Duodenal mucosa (tissue), 2 donors: ENCODE measurements at regions not wholly inside any gene's neighbourhood (a gene's known extent, or its start where the extent isn't known, plus 50 kb on each side); places are given as distances from the start of the nearest gene placed in this dataset.

ENCODE experiments used
- H3K27ac ChIP-seq: one replicate; pipeline ENCODE4 v1.7.0; 2013; ENCODE audit warnings: low read depth, low read length
- H3K27me3 ChIP-seq, 2 donors: one replicate each; pipeline ENCODE4 v1.7.0; 2013; ENCODE audit warnings: low read length in 2 of 2, control low read depth in 1 of 2; ENCODE audit not compliant: insufficient read depth in 2 of 2, control insufficient read depth in 1 of 2
- H3K36me3 ChIP-seq, 2 donors: one replicate each; pipeline ENCODE4 v1.7.0; 2013; ENCODE audit warnings: low read length in 2 of 2, control low read depth in 1 of 2; ENCODE audit not compliant: insufficient read depth in 2 of 2, control insufficient read depth in 1 of 2
- H3K4me1 ChIP-seq, 2 donors: one replicate each; pipeline ENCODE4 v1.7.0; 2013; ENCODE audit warnings: low read length in 2 of 2, control low read depth in 1 of 2; ENCODE audit not compliant: insufficient read depth in 2 of 2, control insufficient read depth in 1 of 2
- H3K4me3 ChIP-seq, 2 donors: one replicate each; pipeline ENCODE4 v1.7.0; 2013; ENCODE audit warnings: low read length in 2 of 2, low read depth in 1 of 2
- H3K9ac ChIP-seq, 2 donors: one replicate each; pipeline ENCODE4 v1.7.0; 2013; ENCODE audit warnings: low read length in 2 of 2, low read depth in 1 of 2
- H3K9me3 ChIP-seq, 2 donors: one replicate each; pipeline ENCODE4 v1.7.0; 2013; ENCODE audit warnings: low read length in 2 of 2, control low read depth in 1 of 2; ENCODE audit not compliant: control insufficient read depth in 1 of 2

DNA sequence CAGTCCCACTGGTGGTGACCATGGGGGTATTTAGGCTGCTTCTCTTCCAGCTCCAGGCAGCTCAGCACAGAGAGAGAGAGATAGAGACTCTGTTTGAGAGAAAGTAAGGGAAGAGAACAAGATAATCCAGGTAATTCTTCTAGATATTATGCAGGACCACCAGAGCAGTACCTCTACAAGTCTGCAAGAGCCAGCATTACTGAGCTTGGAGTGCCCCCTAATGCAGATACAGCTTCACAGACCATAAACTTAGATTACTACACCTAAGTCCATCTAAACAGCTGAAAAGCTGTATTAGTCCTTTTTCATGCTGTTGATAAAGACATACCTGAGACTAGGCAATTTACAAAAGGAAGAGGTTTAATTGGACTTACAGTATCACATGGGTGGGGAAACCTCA is 570.3 kb downstream of the LRRIQ3 start:
- no peak overlapping the region for H3K4me3 ChIP-seq
- no peak overlapping the region for H3K27ac ChIP-seq
- H3K36me3 ChIP-seq: no peaks in the 10 kb centered on the region
- no peak overlapping the region for H3K9ac ChIP-seq
- no peaks in the 10 kb centered on the region for H3K4me1 ChIP-seq
- no peaks in the 10 kb centered on the region for H3K9me3 ChIP-seq
- H3K27me3 ChIP-seq: no peaks in the 10 kb centered on the region

DNA sequence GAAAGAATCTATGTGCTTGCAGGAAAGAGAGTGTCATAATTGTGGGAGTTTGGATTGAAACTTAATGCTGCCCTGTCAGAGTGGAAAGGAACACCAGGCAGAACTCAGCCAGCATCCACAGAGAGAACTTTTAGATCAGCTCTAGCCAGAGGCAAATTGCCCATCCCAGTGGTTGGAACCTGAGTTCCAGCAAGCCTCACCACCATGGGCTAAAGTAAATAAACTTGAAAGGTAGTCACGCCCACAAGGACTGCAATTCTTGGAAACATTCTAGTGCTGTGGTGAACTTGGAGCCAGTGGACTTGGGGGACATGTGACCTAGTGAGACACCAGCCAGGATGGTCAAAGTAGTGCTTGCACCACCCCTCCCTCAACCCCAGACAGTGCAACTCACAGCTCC is 571.6 kb downstream of the LRRIQ3 start:
- Histone ChIP-seq H3K9me3 (no peaks in the 10 kb centered on the region), H3K27ac (no peak overlapping the region), H3K4me1 (no peaks in the 10 kb centered on the region), H3K36me3 (no peaks in the 10 kb centered on the region), H3K4me3 (no peak overlapping the region), H3K9ac (no peak overlapping the region), H3K27me3 (no peaks in the 10 kb centered on the region)

DNA sequence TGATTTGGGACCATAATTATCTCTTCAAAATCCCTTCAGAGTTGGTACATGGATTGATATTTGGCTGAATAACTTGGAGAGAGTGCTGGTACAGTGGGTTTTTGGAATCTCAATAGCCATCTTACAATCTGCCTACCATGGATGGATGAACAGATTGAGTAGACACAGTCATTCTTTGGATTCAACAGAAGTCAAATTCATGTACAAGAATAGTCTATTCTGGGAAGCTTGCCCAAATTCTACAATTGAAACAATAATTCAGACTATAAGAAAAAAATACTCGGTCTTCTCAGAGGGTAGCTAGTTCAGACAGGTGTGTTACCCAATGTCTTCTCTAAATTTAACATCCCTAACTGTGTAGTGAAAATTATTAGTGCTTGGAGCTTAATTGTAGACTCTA is 574.0 kb downstream of the LRRIQ3 start:
- Histone ChIP-seq H3K36me3 (no peaks in the 10 kb centered on the region), H3K9ac (no peak overlapping the region), H3K4me1 (no peaks in the 10 kb centered on the region), H3K27ac (no peak overlapping the region), H3K9me3 (no peaks in the 10 kb centered on the region), H3K4me3 (no peak overlapping the region), H3K27me3 (no peaks in the 10 kb centered on the region)

DNA sequence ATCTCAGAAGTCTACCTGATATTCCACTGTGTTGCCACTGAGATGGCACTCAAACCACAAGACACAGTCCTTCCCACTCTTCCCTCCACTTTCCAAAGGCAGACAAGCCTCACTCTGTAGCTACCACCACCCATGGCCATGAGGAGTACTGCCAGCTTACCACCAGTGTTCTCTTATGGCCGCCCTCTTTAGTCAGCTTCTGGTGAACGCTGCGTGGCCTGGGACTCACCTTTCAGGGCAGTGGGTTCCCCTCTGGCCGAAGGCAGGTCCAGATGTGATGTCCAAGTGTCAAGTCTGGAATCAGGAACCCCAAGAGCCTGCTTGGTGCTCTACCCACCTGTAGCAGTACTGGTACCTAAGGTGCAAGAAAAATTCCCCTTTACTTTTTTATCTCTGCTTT is 580.8 kb downstream of the LRRIQ3 start:
- H3K9ac ChIP-seq: no peak overlapping the region
- H3K36me3 ChIP-seq: no peaks in the 10 kb centered on the region
- no peaks in the 10 kb centered on the region for H3K27me3 ChIP-seq
- H3K4me3 ChIP-seq: no peak overlapping the region
- H3K27ac ChIP-seq: no peak overlapping the region
- no peaks in the 10 kb centered on the region for H3K4me1 ChIP-seq
- H3K9me3 ChIP-seq: no peaks in the 10 kb centered on the region

DNA sequence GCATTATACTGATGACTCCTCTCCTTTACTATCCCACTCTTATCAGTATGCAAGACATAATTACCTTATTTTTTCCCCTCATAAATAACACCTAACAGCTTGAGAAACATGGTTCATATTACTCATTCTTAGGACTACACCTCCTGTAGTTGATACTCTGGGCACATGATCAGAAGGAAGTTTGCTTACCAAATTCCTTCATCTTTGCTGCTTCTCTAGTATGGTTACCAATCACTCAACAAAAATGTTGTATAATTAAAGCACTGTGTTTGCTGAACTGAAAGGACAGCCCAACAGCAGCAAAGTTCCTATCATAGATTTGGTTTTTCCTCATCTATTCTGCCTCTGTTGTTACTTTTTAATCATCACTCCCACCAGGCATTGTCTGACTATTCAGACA is 586.3 kb downstream of the LRRIQ3 start:
- Histone ChIP-seq H3K4me3 (no peak overlapping the region), H3K9ac (no peak overlapping the region), H3K36me3 (no peaks in the 10 kb centered on the region), H3K27ac (no peak overlapping the region), H3K9me3 (no peaks in the 10 kb centered on the region), H3K4me1 (no peaks in the 10 kb centered on the region), H3K27me3 (no peaks in the 10 kb centered on the region)

DNA sequence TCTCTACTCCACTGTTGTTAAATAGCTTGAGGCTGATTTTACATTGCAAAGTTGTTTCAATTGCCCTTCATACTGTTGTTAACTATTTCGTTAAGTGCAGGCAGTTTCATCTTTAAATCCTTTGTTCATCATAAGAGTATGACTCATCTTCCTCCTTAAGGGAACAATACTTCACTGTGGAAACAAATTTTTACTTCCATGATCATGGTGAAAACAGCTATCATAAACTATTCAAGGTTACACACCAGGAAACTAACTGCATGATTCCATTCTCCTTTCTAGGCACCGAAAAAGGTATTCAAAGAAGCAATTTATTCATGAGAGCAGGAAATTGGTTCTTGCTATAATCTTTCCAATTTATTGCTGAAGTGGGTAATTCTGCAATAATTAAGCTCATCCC is 593.2 kb downstream of the LRRIQ3 start:
- H3K4me3 ChIP-seq: no peak overlapping the region

DNA sequence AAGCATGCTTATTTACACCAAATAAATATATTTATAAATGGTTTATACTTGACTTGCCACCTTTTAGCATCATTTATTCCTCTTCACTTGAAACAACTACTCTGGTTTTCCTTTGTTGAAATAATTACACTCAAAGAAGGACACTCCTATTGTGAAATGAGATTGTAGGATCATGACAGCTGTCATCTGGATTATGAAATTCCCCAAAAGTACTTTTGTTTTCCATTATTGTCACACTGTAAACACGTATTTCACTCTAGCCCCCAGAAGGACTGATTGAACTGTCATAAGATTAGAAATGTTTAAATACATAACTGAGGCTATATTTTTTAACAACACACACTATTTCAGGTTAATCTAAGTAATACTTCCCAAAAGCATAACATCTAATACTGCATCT is 593.8 kb downstream of the LRRIQ3 start:
- Histone ChIP-seq H3K27ac (no peak overlapping the region), H3K36me3 (no peaks in the 10 kb centered on the region), H3K4me3 (no peak overlapping the region), H3K9ac (no peak overlapping the region), H3K27me3 (no peaks in the 10 kb centered on the region), H3K9me3 (no peaks in the 10 kb centered on the region), H3K4me1 (no peaks in the 10 kb centered on the region)

More for the DNA sequence above, 593.2 kb downstream of the LRRIQ3 start:
- Histone ChIP-seq H3K27ac (no peak overlapping the region), H3K36me3 (no peaks in the 10 kb centered on the region), H3K4me1 (no peaks in the 10 kb centered on the region), H3K27me3 (no peaks in the 10 kb centered on the region), H3K9me3 (no peaks in the 10 kb centered on the region), H3K9ac (no peak overlapping the region)

DNA sequence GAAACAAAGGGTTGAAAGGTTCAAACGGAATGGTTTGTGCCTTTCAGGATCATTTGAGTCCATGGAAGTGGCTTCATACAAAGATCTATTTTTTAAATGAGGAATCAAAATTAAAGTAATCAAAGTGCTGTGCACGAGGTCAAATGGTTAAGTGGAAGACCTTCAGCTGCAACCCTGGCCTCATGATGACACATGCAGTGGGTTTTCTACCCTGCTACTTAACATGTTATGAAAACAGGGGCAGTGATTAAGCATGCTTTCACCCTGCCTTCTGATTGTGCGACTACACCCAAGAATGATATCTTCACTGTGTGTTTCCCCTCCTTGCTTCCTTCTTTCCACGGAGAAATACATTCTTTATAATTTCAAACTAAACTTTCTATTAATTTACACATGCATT is 604.2 kb downstream of the LRRIQ3 start:
- H3K9ac ChIP-seq: no peak overlapping the region
- H3K27me3 ChIP-seq: no peaks in the 10 kb centered on the region
- H3K4me3 ChIP-seq: peak overlapping the region in 1 of 2 donors; percentile 31
- H3K9me3 ChIP-seq: no peaks in the 10 kb centered on the region
- H3K4me1 ChIP-seq: peaks cover 0 to 15% of the 10 kb centered on the region in 2 donors
- no peaks in the 10 kb centered on the region for H3K36me3 ChIP-seq
- no peak overlapping the region for H3K27ac ChIP-seq

DNA sequence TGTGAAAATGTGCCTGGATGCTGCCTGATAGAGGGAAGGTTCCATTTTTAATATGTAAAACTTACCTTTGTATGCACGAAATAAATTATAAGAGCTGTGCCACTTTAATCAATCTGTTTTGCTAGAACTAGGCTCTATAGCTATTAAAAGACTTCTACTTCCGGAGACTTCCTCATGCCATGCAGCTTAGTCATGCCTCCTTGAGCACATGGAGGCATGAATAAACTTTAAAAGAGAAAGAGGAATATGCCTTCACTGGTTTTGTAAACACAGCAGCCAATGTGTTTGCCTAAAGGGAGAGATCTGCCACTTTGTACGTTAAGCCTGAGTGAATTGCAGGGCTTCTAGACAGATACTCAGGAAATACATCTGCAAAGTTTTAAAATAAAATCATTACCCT is 604.6 kb downstream of the LRRIQ3 start:
- peak overlapping the region; percentile 31 to 57 for H3K4me3 ChIP-seq
- no peaks in the 10 kb centered on the region for H3K36me3 ChIP-seq
- H3K27ac ChIP-seq: no peak overlapping the region
- no peak overlapping the region for H3K9ac ChIP-seq
- no peaks in the 10 kb centered on the region for H3K27me3 ChIP-seq
- H3K9me3 ChIP-seq: no peaks in the 10 kb centered on the region
- H3K4me1 ChIP-seq: peaks cover 0 to 15% of the 10 kb centered on the region in 2 donors

DNA sequence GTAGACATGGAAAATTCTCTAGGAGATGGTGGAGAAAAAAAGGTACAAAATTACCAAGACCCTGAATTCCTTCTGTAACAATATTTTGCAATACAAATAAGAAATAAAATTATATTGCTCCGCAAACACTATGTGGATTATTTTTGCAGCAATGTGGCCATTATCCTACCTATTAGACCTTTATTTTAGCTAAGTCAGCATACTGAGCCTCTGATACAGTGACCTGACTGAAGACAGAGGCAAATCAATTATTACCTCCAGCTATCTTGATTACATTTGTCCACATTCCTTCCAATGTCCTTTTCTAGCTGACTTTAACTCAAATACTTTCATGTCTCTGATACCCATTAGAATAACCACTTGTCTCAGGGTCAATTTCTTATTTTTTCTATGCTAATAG is 610.9 kb downstream of the LRRIQ3 start:
- Histone ChIP-seq H3K4me1 (no peaks in the 10 kb centered on the region), H3K27ac (no peak overlapping the region), H3K36me3 (no peaks in the 10 kb centered on the region), H3K27me3 (no peaks in the 10 kb centered on the region), H3K9me3 (no peaks in the 10 kb centered on the region), H3K9ac (no peak overlapping the region), H3K4me3 (no peak overlapping the region)

DNA sequence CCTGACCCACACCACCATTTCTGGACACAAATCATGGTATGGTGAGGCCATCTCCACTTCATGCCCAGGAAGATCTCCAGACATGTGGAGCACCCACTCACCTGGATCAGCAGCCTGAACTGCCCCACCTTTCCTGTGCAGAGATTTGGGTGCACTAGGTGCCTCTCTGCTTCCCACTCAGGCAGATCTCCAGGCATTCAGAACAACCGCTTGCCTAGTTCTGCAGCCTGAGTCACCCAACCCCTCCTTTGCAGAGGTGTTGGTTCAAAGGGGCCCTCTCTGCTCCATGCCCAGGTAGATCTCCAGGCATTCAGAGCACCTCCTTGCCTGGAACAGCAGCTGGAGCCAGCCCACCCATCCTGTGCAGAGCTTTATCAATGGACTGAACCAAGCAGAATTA is 620.8 kb downstream of the LRRIQ3 start:
- no peak overlapping the region for H3K27ac ChIP-seq
- no peak overlapping the region for H3K4me3 ChIP-seq
- no peaks in the 10 kb centered on the region for H3K9me3 ChIP-seq
- H3K36me3 ChIP-seq: no peaks in the 10 kb centered on the region
- H3K9ac ChIP-seq: no peak overlapping the region
- peaks cover 3 to 6% of the 10 kb centered on the region in 2 donors for H3K4me1 ChIP-seq
- H3K27me3 ChIP-seq: no peaks in the 10 kb centered on the region
